Gastroesophageal sphincter (tissue), 4 donors: ENCODE measurements at regions not wholly inside any gene's neighbourhood (a gene's known extent, or its start where the extent isn't known, plus 50 kb on each side); places are given as distances from the start of the nearest gene placed in this dataset.

ENCODE experiments used
- ATAC-seq: fragments of 150-250 bp; one replicate; pipeline ENCODE4 v1.9.1; 2016; ENCODE audit warnings: mild to moderate bottlenecking, moderate library complexity
- H3K27ac ChIP-seq, 4 donors: fragments of 200-600 bp; sonication (generic) in 3 of 4; 1 replicate in 3 of 4; 2 replicates in 1 of 4; pipeline ENCODE4 v1.5.1; 2016 to 2019
- H3K27me3 ChIP-seq: fragments of 200-600 bp; sonication (generic); one replicate; pipeline ENCODE4 v1.5.1; 2019
- H3K36me3 ChIP-seq, 2 donors: fragments of 200-600 bp; sonication (generic); one replicate each; pipeline ENCODE4 v1.5.1; 2019; ENCODE audit warnings: control low read depth in 1 of 2
- H3K4me1 ChIP-seq, 3 donors: fragments of 200-600 bp; sonication (generic); 1 replicate in 2 of 3; 2 replicates in 1 of 3; pipeline ENCODE4 v1.5.1; 2016 to 2019; ENCODE audit warnings: control low read depth in 2 of 3
- H3K4me3 ChIP-seq, 2 donors: fragments of 200-600 bp; sonication (generic); one replicate each; pipeline ENCODE4 v1.5.1; 2019; ENCODE audit warnings: mild to moderate bottlenecking in 1 of 2, moderate library complexity in 1 of 2
- H3K9me3 ChIP-seq, 3 donors: fragments of 200-600 bp; sonication (generic); one replicate each; pipeline ENCODE4 v1.5.1; 2017 to 2019; ENCODE audit warnings: control low read depth in 2 of 3
- CTCF ChIP-seq, 4 experiments: fragments of 200-600 bp in 2 of 4; fragments of 450-650 bp in 2 of 4; sonication (generic) in 1 of 4; IDR thresholded peaks; one replicate each; pipeline ENCODE4 v1.5.1; 2017 to 2019; ENCODE audit warnings: antibody characterized with exemption in 4 of 4, mild to moderate bottlenecking in 2 of 4, moderate library complexity in 2 of 4
- EP300 ChIP-seq: sonication (generic); formaldehyde crosslinking; IDR thresholded peaks from one replicate; pipeline ENCODE4 v1.6.1; 2017; ENCODE audit warnings: antibody characterized with exemption, mild to moderate bottlenecking
- POLR2A ChIP-seq, 2 donors: fragments of 450-650 bp; IDR thresholded peaks; one replicate each; pipeline ENCODE4 v1.6.1; 2017; ENCODE audit warnings: antibody characterized with exemption in 2 of 2, mild to moderate bottlenecking in 2 of 2, moderate library complexity in 1 of 2
- POLR2AphosphoS5 ChIP-seq: sonication (generic); formaldehyde crosslinking; IDR thresholded peaks from one replicate; pipeline ENCODE4 v1.6.1; 2017; ENCODE audit warnings: antibody characterized with exemption
- WGBS, 2 donors: methylation state at CpG; one replicate each; pipeline ENCODE4 v1.1.5; 2018; ENCODE audit warnings: low coverage in 1 of 2; 5-methylcytosine and 5-hydroxymethylcytosine counted together

- H3K27me3 ChIP-seq = no peaks in the 10 kb centered on the region
- ATAC-seq = no peak
- no peaks in the 10 kb centered on the region for H3K36me3 ChIP-seq
- H3K9me3 ChIP-seq = peaks cover 0 to 9% (median 0%) of the 10 kb centered on the region in 3 donors
- H3K4me1 ChIP-seq = peaks cover 14 to 31% (median 15%) of the 10 kb centered on the region in 3 donors
- peak overlapping the region in 3 of 4 donors; percentile 56 to 71 (median 65) for H3K27ac ChIP-seq
- TF ChIP-seq EP300 (no peak), POLR2AphosphoS5 (peak; percentile 19)
- no peak overlapping the region for H3K4me3 ChIP-seq
Observed at GRCh38 chr5:98433673-98434072, 339.8 kb upstream of the RGMB start.

GRCh38 chr5:98436667-98437066 lies 336.8 kb upstream of the RGMB start:
- 100% methylated on average over 2 of the region's 3 CpGs for WGBS, 2 donors
- no peaks in the 10 kb centered on the region for H3K27me3 ChIP-seq
- H3K9me3 ChIP-seq = peaks cover 0 to 16% (median 0%) of the 10 kb centered on the region in 3 donors
- H3K4me3 ChIP-seq = no peak overlapping the region
- H3K4me1 ChIP-seq = peaks cover 7 to 13% (median 10%) of the 10 kb centered on the region in 3 donors
- ATAC-seq = no peak
- H3K27ac ChIP-seq = no peak overlapping the region
- H3K36me3 ChIP-seq = no peaks in the 10 kb centered on the region
- TF ChIP-seq POLR2AphosphoS5 = no peak
- no peak for TF ChIP-seq POLR2A (IDR thresholded peaks at IDR 0.05)
- no peak for TF ChIP-seq CTCF (IDR thresholded peaks at IDR 0.05)
- TF ChIP-seq EP300 = no peak

- peaks cover 0 to 10% (median 0%) of the 10 kb centered on the region in 3 donors for H3K9me3 ChIP-seq
- no peak overlapping the region for H3K27ac ChIP-seq
- H3K36me3 ChIP-seq = no peaks in the 10 kb centered on the region
- H3K4me1 ChIP-seq = no peaks in the 10 kb centered on the region
- H3K27me3 ChIP-seq = no peaks in the 10 kb centered on the region
- TF ChIP-seq EP300 = no peak
- TF ChIP-seq POLR2AphosphoS5 = no peak
- TF ChIP-seq POLR2A (IDR thresholded peaks at IDR 0.05) = no peak
- TF ChIP-seq CTCF (IDR thresholded peaks at IDR 0.05) = no peak
- 86% methylated on average over 1 of the region's 1 CpG; no CpG with 5 or more reads in 1 of the 2 donors for WGBS, 2 donors
- no peak overlapping the region for H3K4me3 ChIP-seq
- no peak for ATAC-seq
Observed at GRCh38 chr5:98442448-98442847, 331.0 kb upstream of the RGMB start.

GRCh38 chr5:98443881-98444280 lies 329.6 kb upstream of the RGMB start:
- TF ChIP-seq CTCF (IDR thresholded peaks at IDR 0.05) (no peak), POLR2A (IDR thresholded peaks at IDR 0.05) (no peak), POLR2AphosphoS5 (no peak), EP300 (no peak)
- Histone ChIP-seq H3K27ac (no peak overlapping the region), H3K27me3 (no peaks in the 10 kb centered on the region), H3K36me3 (no peaks in the 10 kb centered on the region), H3K9me3 (peaks cover 0 to 10% (median 0%) of the 10 kb centered on the region in 3 donors), H3K4me3 (no peak overlapping the region), H3K4me1 (no peaks in the 10 kb centered on the region)
- 70% methylated on average over 1 of the region's 1 CpG; no CpG with 5 or more reads in 1 of the 2 donors for WGBS, 2 donors
- no peak for ATAC-seq

DNA sequence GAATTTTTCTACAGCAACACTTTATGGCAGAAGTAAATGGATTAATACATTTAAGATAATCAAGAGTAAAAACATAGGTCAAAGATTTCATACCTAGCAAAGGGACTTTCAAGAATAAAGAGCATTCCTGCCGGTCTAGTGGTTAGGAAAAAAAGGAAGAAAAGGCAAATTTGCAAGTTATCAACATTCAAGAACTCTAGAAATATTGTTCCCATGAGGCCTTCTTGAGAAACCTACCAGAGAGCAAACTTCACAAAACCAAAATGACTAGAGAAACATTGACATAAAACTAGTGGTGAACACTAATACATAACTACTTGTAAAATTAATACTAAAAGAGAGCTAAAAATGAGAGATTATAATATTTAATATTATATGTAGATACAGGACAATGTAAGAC lies 320.2 kb upstream of the RGMB start:
- no peak overlapping the region for H3K27ac ChIP-seq
- no peaks in the 10 kb centered on the region for H3K27me3 ChIP-seq
- TF ChIP-seq POLR2AphosphoS5 (no peak), EP300 (no peak), POLR2A (IDR thresholded peaks at IDR 0.05) (no peak), CTCF (IDR thresholded peaks at IDR 0.05) (no peak)
- H3K4me3 ChIP-seq = no peak overlapping the region
- peaks cover 0 to 14% (median 3%) of the 10 kb centered on the region in 3 donors for H3K4me1 ChIP-seq
- no peak for ATAC-seq
- no peaks in the 10 kb centered on the region for H3K36me3 ChIP-seq
- WGBS, 2 donors = 79 to 90% methylated on average over 1 of the region's 1 CpG
- H3K9me3 ChIP-seq = no peaks in the 10 kb centered on the region
